ENCODE measurements at regions not wholly inside any gene's neighbourhood (a gene's known extent, or its start where the extent isn't known, plus 50 kb on each side); places are given as distances from the start of the nearest gene placed in this dataset.

DNA sequence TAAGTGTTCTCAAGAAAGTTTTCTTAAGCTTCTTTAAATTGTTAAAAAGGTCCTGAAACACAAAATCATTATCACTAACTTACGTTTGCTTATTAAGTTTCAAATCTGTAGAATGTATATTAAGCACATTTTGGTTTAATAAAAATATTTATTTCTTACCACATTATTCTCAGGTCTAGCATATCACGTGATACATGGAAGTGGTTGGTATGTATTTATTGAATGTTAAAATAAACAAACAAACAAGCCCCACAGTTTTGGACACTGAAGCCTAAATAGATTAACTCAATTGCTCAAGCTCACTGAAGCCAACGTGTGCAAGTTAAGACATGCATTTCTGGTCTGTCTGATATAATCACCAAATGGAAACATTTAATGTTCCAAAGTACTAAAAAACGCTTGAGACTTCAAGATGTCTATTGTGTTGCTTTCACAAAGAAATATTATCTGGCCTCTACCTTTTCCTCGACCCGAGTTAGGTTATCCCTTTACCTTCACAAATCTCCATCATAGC lies 1136.9 kb downstream of the TAF11L14 start:
- H3K36me3 ChIP-seq (ENCODE audit: control insufficient read depth in 2 of 2, insufficient read depth in 1 of 2, low read length in 2 of 2), result no peaks in the 10 kb centered on the region
- H3K9me3 ChIP-seq (ENCODE audit: control insufficient read depth, insufficient read depth, low read depth, low read length), result no peaks in the 10 kb centered on the region; the same call in 1 of the 2 replicates
- TF ChIP-seq ZBTB20 (tag by site-specific recombination; IDR thresholded peaks at IDR 0.05), result no peak
- no peak for TF ChIP-seq ZNF558 (tag by site-specific recombination; IDR thresholded peaks at IDR 0.05)
- no peak for TF ChIP-seq ZNF560 (tag by site-specific recombination; IDR thresholded peaks at IDR 0.05; ENCODE audit: borderline replicate concordance)
- TF ChIP-seq ZNF785 (tag by site-specific recombination; IDR thresholded peaks at IDR 0.05), result no peak
- TF ChIP-seq ZNF843 (tag by site-specific recombination; IDR thresholded peaks at IDR 0.05), result no peak
- TF ChIP-seq ZNF426 (tag by site-specific recombination; IDR thresholded peaks at IDR 0.05), result no peak
- no peak for TF ChIP-seq ZNF48 (tag by site-specific recombination; IDR thresholded peaks at IDR 0.05)
- no peak for TF ChIP-seq ZNF677 (tag by site-specific recombination; IDR thresholded peaks at IDR 0.05)
- no peak for TF ChIP-seq IKZF3 (tag by site-specific recombination; IDR thresholded peaks at IDR 0.05)
- no peak for TF ChIP-seq ZNF341 (tag by site-specific recombination; IDR thresholded peaks at IDR 0.05; ENCODE audit: low read depth)
- TF ChIP-seq ZNF76 (tag by site-specific recombination; IDR thresholded peaks at IDR 0.05; ENCODE audit: borderline replicate concordance, low read depth), result no peak
- no peak for TF ChIP-seq SP3 (tag by site-specific recombination; IDR thresholded peaks at IDR 0.05)
- TF ChIP-seq ZNF121 (tag by site-specific recombination; IDR thresholded peaks at IDR 0.05), result no peak
- TF ChIP-seq, protein P1, sequence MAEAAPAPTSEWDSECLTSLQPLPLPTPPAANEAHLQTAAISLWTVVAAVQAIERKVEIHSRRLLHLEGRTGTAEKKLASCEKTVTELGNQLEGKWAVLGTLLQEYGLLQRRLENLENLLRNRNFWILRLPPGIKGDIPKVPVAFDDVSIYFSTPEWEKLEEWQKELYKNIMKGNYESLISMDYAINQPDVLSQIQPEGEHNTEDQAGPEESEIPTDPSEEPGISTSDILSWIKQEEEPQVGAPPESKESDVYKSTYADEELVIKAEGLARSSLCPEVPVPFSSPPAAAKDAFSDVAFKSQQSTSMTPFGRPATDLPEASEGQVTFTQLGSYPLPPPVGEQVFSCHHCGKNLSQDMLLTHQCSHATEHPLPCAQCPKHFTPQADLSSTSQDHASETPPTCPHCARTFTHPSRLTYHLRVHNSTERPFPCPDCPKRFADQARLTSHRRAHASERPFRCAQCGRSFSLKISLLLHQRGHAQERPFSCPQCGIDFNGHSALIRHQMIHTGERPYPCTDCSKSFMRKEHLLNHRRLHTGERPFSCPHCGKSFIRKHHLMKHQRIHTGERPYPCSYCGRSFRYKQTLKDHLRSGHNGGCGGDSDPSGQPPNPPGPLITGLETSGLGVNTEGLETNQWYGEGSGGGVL (tag by site-specific recombination; IDR thresholded peaks at IDR 0.05), result no peak
- TF ChIP-seq, protein P2, sequence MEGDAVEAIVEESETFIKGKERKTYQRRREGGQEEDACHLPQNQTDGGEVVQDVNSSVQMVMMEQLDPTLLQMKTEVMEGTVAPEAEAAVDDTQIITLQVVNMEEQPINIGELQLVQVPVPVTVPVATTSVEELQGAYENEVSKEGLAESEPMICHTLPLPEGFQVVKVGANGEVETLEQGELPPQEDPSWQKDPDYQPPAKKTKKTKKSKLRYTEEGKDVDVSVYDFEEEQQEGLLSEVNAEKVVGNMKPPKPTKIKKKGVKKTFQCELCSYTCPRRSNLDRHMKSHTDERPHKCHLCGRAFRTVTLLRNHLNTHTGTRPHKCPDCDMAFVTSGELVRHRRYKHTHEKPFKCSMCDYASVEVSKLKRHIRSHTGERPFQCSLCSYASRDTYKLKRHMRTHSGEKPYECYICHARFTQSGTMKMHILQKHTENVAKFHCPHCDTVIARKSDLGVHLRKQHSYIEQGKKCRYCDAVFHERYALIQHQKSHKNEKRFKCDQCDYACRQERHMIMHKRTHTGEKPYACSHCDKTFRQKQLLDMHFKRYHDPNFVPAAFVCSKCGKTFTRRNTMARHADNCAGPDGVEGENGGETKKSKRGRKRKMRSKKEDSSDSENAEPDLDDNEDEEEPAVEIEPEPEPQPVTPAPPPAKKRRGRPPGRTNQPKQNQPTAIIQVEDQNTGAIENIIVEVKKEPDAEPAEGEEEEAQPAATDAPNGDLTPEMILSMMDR (tag by site-specific recombination; IDR thresholded peaks at IDR 0.05), result no peak
- TF ChIP-seq ZNF366 (tag by site-specific recombination; conservative IDR thresholded peaks at IDR 0.05), result no peak
- CTCF ChIA-PET, result interaction anchor here (0.5 kb wide), 1 partner anchor 22 kb away, joined by 3 read pairs; no protein-coding TSS in a partner anchor
- POLR2A ChIA-PET, result no interaction called here
- H3K4me1 ChIP-seq (ENCODE audit: control insufficient read depth, insufficient read depth, low read length), result no peaks in the 10 kb centered on the region
- H3K4me3 ChIP-seq (ENCODE audit: low read depth, low read length), result no peak overlapping the region
- no peak overlapping the region for H3K27ac ChIP-seq (ENCODE audit: extremely low read depth, low read depth, low read length)

DNA sequence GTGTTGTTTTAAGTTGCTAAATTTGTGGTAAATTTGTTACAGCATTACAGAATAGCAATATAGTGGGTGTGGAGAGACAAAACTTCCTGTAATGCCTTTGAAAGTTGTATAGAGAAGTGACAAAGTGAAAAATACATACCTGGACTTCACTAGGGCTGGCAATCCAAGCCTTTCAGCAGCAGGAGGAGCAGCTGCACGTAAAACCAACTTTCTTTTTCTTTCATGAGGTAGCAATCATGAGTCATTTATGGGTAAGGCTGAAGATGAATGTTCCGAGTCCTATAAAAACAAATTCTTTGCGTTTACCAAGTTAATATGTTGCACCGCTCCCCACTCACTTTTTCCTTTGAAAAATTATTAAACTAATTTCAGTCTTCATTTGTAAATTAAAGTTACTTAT lies 1138.2 kb downstream of the TAF11L14 start:
- H3K9me3 ChIP-seq (ENCODE audit: control insufficient read depth, insufficient read depth, low read depth, low read length), result no peaks in the 10 kb centered on the region; the same call in 1 of the 2 replicates
- no peak overlapping the region for H3K27ac ChIP-seq (ENCODE audit: extremely low read depth, low read depth, low read length)
- ChIA-PET POLR2A (no interaction called here), CTCF (interaction anchor here (0.6 kb wide), 1 partner anchor 955 kb away, joined by 3 read pairs; no protein-coding TSS in a partner anchor)
- peak overlapping the region; percentile 9 for H3K4me3 ChIP-seq (ENCODE audit: low read depth, low read length)
- no peaks in the 10 kb centered on the region for H3K4me1 ChIP-seq (ENCODE audit: control insufficient read depth, insufficient read depth, low read length)
- TF ChIP-seq ZNF48 (tag by site-specific recombination; IDR thresholded peaks at IDR 0.05), result no peak
- no peak for TF ChIP-seq ZFP69B (tag by site-specific recombination; IDR thresholded peaks at IDR 0.05)
- no peak for TF ChIP-seq ZNF701 (tag by site-specific recombination; IDR thresholded peaks at IDR 0.05)
- TF ChIP-seq ZNF670 (tag by site-specific recombination; IDR thresholded peaks at IDR 0.05; ENCODE audit: low read depth), result no peak
- peak; percentile 28; the same call in 1 of the 2 replicates for TF ChIP-seq PRDM1 (tag by site-specific recombination; IDR thresholded peaks at IDR 0.05)
- TF ChIP-seq ZNF654 (tag by site-specific recombination; IDR thresholded peaks at IDR 0.05; ENCODE audit: low read depth), result peak; percentile 34; the same call in 1 of the 2 replicates
- no peak for TF ChIP-seq SP7 (tag by site-specific recombination; IDR thresholded peaks at IDR 0.05)
- H3K36me3 ChIP-seq (ENCODE audit: control insufficient read depth in 2 of 2, insufficient read depth in 1 of 2, low read length in 2 of 2), result no peaks in the 10 kb centered on the region

Measured in HEK293 (cell line).